ENCODE measurements at regions not wholly inside any gene's neighbourhood (a gene's known extent, or its start where the extent isn't known, plus 50 kb on each side); places are given as distances from the start of the nearest gene placed in this dataset.

GRCh38 chr3:21297304-21297703 is 453.7 kb downstream of the ZNF385D start:
- POLR2A ChIA-PET (ENCODE audit: partially characterized antibody): interaction anchor here (0.5 kb wide), 1 partner anchor 508 kb away, joined by 3 read pairs; no protein-coding TSS in a partner anchor
- DNase-seq (ENCODE audit: low read depth in 1 of 2, low spot score in 2 of 2): no peak

More at GRCh38 chr3:21297304-21297703, 453.7 kb downstream of the ZNF385D start:
- H2BK20ac ChIP-seq (ENCODE audit: low read length): no peak overlapping the region
- H2BK120ac ChIP-seq (replicated peaks; ENCODE audit: low read depth, low read length): no peak overlapping the region
- no peak overlapping the region for H3K14ac ChIP-seq (ENCODE audit: insufficient read length)
- H3K4me1 ChIP-seq (replicated peaks in 1 of 4; ENCODE audit: control insufficient read depth in 3 of 4, insufficient read depth in 4 of 4, low read length in 3 of 4): no peaks in the 10 kb centered on the region
- CTCF ChIA-PET (ENCODE audit: partially characterized antibody): interaction anchor here (0.6 to 1.3 kb wide), 3 partner anchors 26 to 406 kb away, joined by 3 to 5 read pairs (median 3); no protein-coding TSS in a partner anchor
- TF ChIP-seq ZNF274 (IDR thresholded peaks at IDR 0.05; ENCODE audit: borderline replicate concordance, extremely low read depth, low read length) (no peak), CREB1 (IDR thresholded peaks at IDR 0.05) (no peak), TAF1 (IDR thresholded peaks at IDR 0.05; ENCODE audit: low read depth, low read length) (no peak), CEBPB (IDR thresholded peaks at IDR 0.05; ENCODE audit: low read depth, low read length) (no peak), JUN (IDR thresholded peaks at IDR 0.05; ENCODE audit: low read depth, low read length) (no peak), PHF8 (conservative IDR thresholded peaks at IDR 0.05; ENCODE audit: low read depth, low read length) (no peak), RAD21 (IDR thresholded peaks at IDR 0.05 in 1 of 2, conservative IDR thresholded peaks at IDR 0.05 in 1 of 2; ENCODE audit: low read depth in 2 of 2, low read length in 2 of 2) (peak; percentile 43 to 46), CTBP2 (IDR thresholded peaks at IDR 0.05; ENCODE audit: borderline replicate concordance, insufficient read depth, insufficient read length, low read length) (no peak), SUZ12 (IDR thresholded peaks at IDR 0.05; ENCODE audit: low read length) (no peak)
- TF ChIP-seq, protein P1, sequence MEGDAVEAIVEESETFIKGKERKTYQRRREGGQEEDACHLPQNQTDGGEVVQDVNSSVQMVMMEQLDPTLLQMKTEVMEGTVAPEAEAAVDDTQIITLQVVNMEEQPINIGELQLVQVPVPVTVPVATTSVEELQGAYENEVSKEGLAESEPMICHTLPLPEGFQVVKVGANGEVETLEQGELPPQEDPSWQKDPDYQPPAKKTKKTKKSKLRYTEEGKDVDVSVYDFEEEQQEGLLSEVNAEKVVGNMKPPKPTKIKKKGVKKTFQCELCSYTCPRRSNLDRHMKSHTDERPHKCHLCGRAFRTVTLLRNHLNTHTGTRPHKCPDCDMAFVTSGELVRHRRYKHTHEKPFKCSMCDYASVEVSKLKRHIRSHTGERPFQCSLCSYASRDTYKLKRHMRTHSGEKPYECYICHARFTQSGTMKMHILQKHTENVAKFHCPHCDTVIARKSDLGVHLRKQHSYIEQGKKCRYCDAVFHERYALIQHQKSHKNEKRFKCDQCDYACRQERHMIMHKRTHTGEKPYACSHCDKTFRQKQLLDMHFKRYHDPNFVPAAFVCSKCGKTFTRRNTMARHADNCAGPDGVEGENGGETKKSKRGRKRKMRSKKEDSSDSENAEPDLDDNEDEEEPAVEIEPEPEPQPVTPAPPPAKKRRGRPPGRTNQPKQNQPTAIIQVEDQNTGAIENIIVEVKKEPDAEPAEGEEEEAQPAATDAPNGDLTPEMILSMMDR (IDR thresholded peaks at IDR 0.05; ENCODE audit: control extremely low read depth in 1 of 3, insufficient read depth in 1 of 3, low read depth in 1 of 3, low read length in 3 of 3): peak in 1 of 3 experiments; percentile 39; a peak in 1 of 4 replicates
- TF ChIP-seq, protein P2, sequence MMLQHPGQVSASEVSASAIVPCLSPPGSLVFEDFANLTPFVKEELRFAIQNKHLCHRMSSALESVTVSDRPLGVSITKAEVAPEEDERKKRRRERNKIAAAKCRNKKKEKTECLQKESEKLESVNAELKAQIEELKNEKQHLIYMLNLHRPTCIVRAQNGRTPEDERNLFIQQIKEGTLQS (IDR thresholded peaks at IDR 0.05; ENCODE audit: insufficient read depth, low read depth, low read length): no peak
- H4K8ac ChIP-seq (ENCODE audit: extremely low read depth, insufficient read depth, low read length): no peak overlapping the region
- H3K9ac ChIP-seq (replicated peaks in 1 of 4; ENCODE audit: extremely low read depth in 1 of 4, low read depth in 3 of 4, low read length in 3 of 4): no peak overlapping the region
- H3K4ac ChIP-seq (replicated peaks; ENCODE audit: insufficient read length, low read depth, low read length): no peak overlapping the region
- H4K5ac ChIP-seq (ENCODE audit: insufficient read length, low read depth, low read length): no peak overlapping the region
- no peaks in the 10 kb centered on the region for H3K27me3 ChIP-seq (replicated peaks in 1 of 4; ENCODE audit: control insufficient read depth in 3 of 4, extremely low read depth in 1 of 4, insufficient read depth in 3 of 4, low read length in 3 of 4)
- no peaks in the 10 kb centered on the region for H3K79me2 ChIP-seq (ENCODE audit: control insufficient read depth in 1 of 2, insufficient read depth in 2 of 2, low read length in 2 of 2)
- WGBS, 2 experiments (ENCODE audit: extremely low coverage in 1 of 2, insufficient coverage in 1 of 2, insufficient read length in 1 of 2, insufficient replicate concordance in 2 of 2, low coverage in 1 of 2, low lambda C conversion rate in 2 of 2, missing lambda C conversion rate in 1 of 2): 83% methylated on average over 1 of the region's 1 CpG; no CpG with 5 or more reads in 1 of the 2 experiments
- H2BK5ac ChIP-seq (ENCODE audit: low read depth, low read length): no peak overlapping the region
- no peak overlapping the region for H2AK5ac ChIP-seq (ENCODE audit: low read depth, low read length)
- H3K4me2 ChIP-seq (ENCODE audit: insufficient read depth in 1 of 2, low read depth in 2 of 2, low read length in 2 of 2): no peak overlapping the region
- H3K27ac ChIP-seq (ENCODE audit: low read depth, low read length): no peak overlapping the region
- no peak overlapping the region for H2BK15ac ChIP-seq (ENCODE audit: low read length)
- H4K91ac ChIP-seq (replicated peaks; ENCODE audit: insufficient read length, low read length): no peak overlapping the region
- no peaks in the 10 kb centered on the region; the same call in 1 of the 2 replicates for H3K23me2 ChIP-seq (ENCODE audit: low read depth, low read length)
- H3K36me3 ChIP-seq (ENCODE audit: control insufficient read depth in 2 of 4, insufficient read depth in 4 of 4, low read length in 3 of 4): no peaks in the 10 kb centered on the region
- H3K79me1 ChIP-seq (ENCODE audit: low read depth, low read length): no peaks in the 10 kb centered on the region
- no peak overlapping the region for H3K18ac ChIP-seq (ENCODE audit: extremely low read depth, low read length)
- H3K56ac ChIP-seq (replicated peaks; ENCODE audit: insufficient read length, low read depth, low read length): no peak overlapping the region
- H2AFZ ChIP-seq (ENCODE audit: low read length): no peak overlapping the region
- no peak overlapping the region for H3K4me3 ChIP-seq (ENCODE audit: extremely low read depth in 1 of 4, insufficient read depth in 2 of 4, low read depth in 3 of 4, low read length in 4 of 4)
- H2BK12ac ChIP-seq (ENCODE audit: low read depth, low read length): no peak overlapping the region
- no peak for FAIRE-seq
- H4K20me1 ChIP-seq (replicated peaks in 1 of 2; ENCODE audit: control insufficient read depth in 1 of 2, insufficient read depth in 2 of 2, low read length in 2 of 2): no peaks in the 10 kb centered on the region
- no peak overlapping the region for H3K23ac ChIP-seq (ENCODE audit: insufficient read length)
- 0 out of 4 replicates have a peak, but pooled peaks cover 0 to 3% of the 10 kb centered on the region in 2 experiments for H3K9me3 ChIP-seq (ENCODE audit: insufficient read depth in 2 of 2, low read depth in 1 of 2, low read length in 1 of 2)
